ENCODE measurements at regions not wholly inside any gene's neighbourhood (a gene's known extent, or its start where the extent isn't known, plus 50 kb on each side); places are given as distances from the start of the nearest gene placed in this dataset.
"Not testable (repeated sequence)": the region's sequence is repeated elsewhere in the genome, so short reads cannot be mapped to it uniquely, and the experiment has no call there.

DNA sequence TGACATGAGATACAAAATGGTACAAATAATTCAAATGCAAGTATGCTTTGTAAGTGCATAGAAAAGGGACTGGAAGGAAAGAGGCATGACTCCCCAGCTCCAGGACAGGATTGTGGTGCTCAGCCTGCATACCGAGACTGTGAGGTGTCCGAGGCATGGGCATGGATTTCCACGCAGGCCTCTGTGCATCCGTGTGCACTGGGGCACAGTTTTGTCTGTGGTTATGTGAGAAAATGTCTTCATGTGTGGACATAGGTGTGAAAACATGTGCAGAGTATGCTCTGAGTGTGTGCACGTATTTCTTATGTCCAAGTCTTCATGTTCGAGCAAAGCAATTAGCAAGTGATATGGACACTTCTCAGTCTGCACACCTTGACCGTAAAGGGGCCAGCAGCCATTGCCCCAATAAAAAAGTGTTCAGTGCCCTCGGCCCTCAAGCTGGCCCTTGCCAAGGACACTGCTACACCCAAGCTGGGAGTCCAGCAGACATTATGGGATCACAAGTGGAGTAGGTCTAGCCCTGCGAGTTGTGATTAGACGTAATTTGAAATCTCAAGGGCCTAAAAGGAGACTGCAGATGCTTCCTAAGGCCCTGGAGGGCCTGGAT is 120.7 kb downstream of the CYP26B1 start:
- no TSS peak for BruUV-seq (replicated peaks)
- no peak for DNase-seq (ENCODE audit: low spot score)
- POLR2A ChIA-PET (ENCODE audit: low non-redundant PET): no interaction called here
- CTCF ChIA-PET: no interaction called here
- TF ChIP-seq, protein P1, sequence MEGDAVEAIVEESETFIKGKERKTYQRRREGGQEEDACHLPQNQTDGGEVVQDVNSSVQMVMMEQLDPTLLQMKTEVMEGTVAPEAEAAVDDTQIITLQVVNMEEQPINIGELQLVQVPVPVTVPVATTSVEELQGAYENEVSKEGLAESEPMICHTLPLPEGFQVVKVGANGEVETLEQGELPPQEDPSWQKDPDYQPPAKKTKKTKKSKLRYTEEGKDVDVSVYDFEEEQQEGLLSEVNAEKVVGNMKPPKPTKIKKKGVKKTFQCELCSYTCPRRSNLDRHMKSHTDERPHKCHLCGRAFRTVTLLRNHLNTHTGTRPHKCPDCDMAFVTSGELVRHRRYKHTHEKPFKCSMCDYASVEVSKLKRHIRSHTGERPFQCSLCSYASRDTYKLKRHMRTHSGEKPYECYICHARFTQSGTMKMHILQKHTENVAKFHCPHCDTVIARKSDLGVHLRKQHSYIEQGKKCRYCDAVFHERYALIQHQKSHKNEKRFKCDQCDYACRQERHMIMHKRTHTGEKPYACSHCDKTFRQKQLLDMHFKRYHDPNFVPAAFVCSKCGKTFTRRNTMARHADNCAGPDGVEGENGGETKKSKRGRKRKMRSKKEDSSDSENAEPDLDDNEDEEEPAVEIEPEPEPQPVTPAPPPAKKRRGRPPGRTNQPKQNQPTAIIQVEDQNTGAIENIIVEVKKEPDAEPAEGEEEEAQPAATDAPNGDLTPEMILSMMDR (conservative IDR thresholded peaks at IDR 0.05; ENCODE audit: low read depth, low read length): no peak
- TF ChIP-seq EZH2 (IDR thresholded peaks at IDR 0.05; ENCODE audit: borderline replicate concordance, low read depth, low read length, poor library complexity, severe bottlenecking): no peak
- Histone ChIP-seq H3K36me3 (ENCODE audit: insufficient read depth, low read length, poor library complexity, severe bottlenecking) (no peaks in the 10 kb centered on the region), H3K4me3 (ENCODE audit: low read depth, low read length, poor library complexity, severe bottlenecking) (no peak overlapping the region), H3K4me1 (ENCODE audit: insufficient read depth, low read length, poor library complexity, severe bottlenecking) (peaks cover 4% of the 10 kb centered on the region), H3K9me3 (ENCODE audit: low read depth, low read length, poor library complexity, severe bottlenecking) (no peaks in the 10 kb centered on the region), H3K27me3 (replicated peaks; ENCODE audit: insufficient read depth, low read depth, low read length, poor library complexity) (no peaks in the 10 kb centered on the region), H3K27ac (ENCODE audit: low read depth, low read length, poor library complexity, severe bottlenecking) (no peak overlapping the region)
- intact Hi-C loops (cut with micrococcal nuclease; ENCODE audit: unreplicated experiment): no loop called here

DNA sequence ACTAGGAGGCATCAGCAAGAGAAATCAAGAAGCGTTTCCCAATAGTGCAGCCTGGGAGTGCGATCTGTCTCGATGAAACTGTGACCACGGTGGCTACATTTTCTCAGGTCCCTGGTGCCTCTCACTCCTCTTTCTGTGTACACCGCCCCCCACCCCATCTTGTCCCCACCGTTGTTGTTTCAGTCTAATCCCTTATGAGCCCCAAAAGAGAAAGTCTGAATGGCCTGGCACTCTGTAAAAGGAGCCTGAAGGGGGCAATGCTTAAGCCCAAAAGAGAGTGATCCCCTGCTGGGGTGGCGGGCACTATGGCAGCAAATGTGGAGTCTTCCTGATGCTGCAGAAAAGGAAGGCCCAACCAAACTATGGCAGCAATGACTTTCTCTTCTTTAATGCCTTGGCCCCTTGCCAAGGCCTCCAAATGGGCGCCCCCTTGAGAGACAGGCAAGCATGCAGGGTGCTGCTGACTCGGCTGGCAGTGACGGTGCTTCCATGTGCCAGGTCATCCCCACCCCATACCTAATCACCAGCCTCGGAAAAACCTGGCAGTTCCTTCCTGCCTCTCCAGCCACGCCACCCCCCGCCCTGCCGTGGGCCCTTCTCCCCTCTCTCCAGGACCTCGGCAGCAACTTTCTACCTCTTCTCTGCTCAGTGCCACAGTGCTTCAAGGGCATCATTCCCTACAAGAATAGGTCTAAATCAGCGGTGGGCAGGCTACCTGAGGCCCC is 123.0 kb downstream of the CYP26B1 start:
- TF ChIP-seq, protein P1 (conservative IDR thresholded peaks at IDR 0.05; ENCODE audit: low read depth, low read length): no peak
- no peak for TF ChIP-seq EZH2 (IDR thresholded peaks at IDR 0.05; ENCODE audit: borderline replicate concordance, low read depth, low read length, poor library complexity, severe bottlenecking)
- H3K9me3 ChIP-seq (ENCODE audit: low read depth, low read length, poor library complexity, severe bottlenecking): no peaks in the 10 kb centered on the region
- H3K4me1 ChIP-seq (ENCODE audit: insufficient read depth, low read length, poor library complexity, severe bottlenecking): peaks cover 4% of the 10 kb centered on the region
- POLR2A ChIA-PET (ENCODE audit: low non-redundant PET): no interaction called here
- H3K36me3 ChIP-seq (ENCODE audit: insufficient read depth, low read length, poor library complexity, severe bottlenecking): no peaks in the 10 kb centered on the region
- intact Hi-C loops (cut with micrococcal nuclease; ENCODE audit: unreplicated experiment): no loop called here
- no peak overlapping the region for H3K4me3 ChIP-seq (ENCODE audit: low read depth, low read length, poor library complexity, severe bottlenecking)
- CTCF ChIA-PET: no interaction called here
- H3K27me3 ChIP-seq (replicated peaks; ENCODE audit: insufficient read depth, low read depth, low read length, poor library complexity): no peaks in the 10 kb centered on the region
- no TSS peak for BruUV-seq (replicated peaks)
- no peak overlapping the region for H3K27ac ChIP-seq (ENCODE audit: low read depth, low read length, poor library complexity, severe bottlenecking)
- peak; percentile 40 for DNase-seq (ENCODE audit: low spot score)

DNA sequence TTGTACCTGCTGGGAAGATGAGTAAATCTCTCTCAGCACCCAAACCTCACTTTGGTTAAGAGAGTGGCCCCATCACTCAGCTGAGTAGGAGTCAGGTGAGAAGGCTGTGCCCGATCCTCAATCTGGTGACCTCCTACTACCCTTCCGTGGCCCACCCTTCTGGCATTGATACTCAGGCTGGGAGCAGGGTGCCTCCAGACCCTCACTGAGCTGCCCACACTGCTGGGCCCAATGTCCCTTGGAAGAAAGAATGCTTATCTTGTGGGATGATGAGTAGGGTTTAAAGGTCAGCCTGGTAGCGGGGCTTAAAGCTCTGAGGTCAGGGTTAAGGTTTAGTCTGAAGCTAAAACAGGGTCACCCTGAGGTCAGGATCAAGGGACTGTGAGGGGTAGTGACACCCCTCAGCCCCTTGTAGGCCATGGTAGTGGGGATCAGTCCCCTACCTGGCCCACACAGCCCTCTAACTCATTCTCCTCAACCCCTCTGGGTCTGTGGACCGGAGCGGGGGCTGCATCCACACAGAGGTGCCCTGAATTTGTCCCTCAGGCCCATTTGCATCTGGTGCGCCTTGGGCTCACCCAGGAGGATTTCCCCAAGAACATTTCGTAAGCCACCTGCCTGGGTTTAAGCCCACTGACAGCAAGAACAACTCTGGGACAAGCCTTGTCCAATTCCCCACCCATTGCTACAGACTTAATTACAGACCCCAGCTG is 123.8 kb downstream of the CYP26B1 start:
- TF ChIP-seq, protein P1 (conservative IDR thresholded peaks at IDR 0.05; ENCODE audit: low read depth, low read length): no peak
- no peak for TF ChIP-seq EZH2 (IDR thresholded peaks at IDR 0.05; ENCODE audit: borderline replicate concordance, low read depth, low read length, poor library complexity, severe bottlenecking)
- H3K27me3 ChIP-seq (replicated peaks; ENCODE audit: insufficient read depth, low read depth, low read length, poor library complexity): no peaks in the 10 kb centered on the region
- H3K27ac ChIP-seq (ENCODE audit: low read depth, low read length, poor library complexity, severe bottlenecking): no peak overlapping the region
- peaks cover 4% of the 10 kb centered on the region for H3K4me1 ChIP-seq (ENCODE audit: insufficient read depth, low read length, poor library complexity, severe bottlenecking)
- no peak for DNase-seq (ENCODE audit: low spot score)
- ChIA-PET CTCF (interaction anchor here (0.6 kb wide), 1 partner anchor 100 kb away, joined by 3 read pairs; no protein-coding TSS in a partner anchor), POLR2A (ENCODE audit: low non-redundant PET) (no interaction called here)
- no peak overlapping the region for H3K4me3 ChIP-seq (ENCODE audit: low read depth, low read length, poor library complexity, severe bottlenecking)
- BruUV-seq (replicated peaks): no TSS peak
- intact Hi-C loops (cut with micrococcal nuclease; ENCODE audit: unreplicated experiment): no loop called here
- H3K9me3 ChIP-seq (ENCODE audit: low read depth, low read length, poor library complexity, severe bottlenecking): no peaks in the 10 kb centered on the region
- no peaks in the 10 kb centered on the region for H3K36me3 ChIP-seq (ENCODE audit: insufficient read depth, low read length, poor library complexity, severe bottlenecking)

DNA sequence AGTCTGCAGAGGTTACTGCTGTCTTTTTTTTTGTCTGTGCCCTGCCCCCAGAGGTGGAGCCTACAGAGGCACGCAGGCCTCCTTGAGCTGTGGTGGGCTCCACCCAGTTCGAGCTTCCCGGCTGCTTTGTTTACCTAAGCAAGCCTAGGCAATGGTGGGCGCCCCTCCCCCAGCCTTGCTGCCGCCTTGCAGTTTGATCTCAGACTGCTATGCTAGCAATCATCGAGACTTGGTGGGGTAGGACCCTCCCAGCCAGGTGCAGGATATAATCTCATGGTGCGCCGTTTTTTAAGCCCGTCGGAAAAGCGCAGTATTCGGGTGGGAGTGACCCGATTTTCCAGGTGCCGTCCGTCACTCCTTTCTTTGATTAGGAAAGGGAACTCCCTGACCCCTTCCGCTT is 126.3 kb downstream of the CYP26B1 start:
- H3K36me3 ChIP-seq (ENCODE audit: insufficient read depth, low read length, poor library complexity, severe bottlenecking); DNase-seq (ENCODE audit: low spot score); H3K9me3 ChIP-seq (ENCODE audit: low read depth, low read length, poor library complexity, severe bottlenecking); H3K4me1 ChIP-seq (ENCODE audit: insufficient read depth, low read length, poor library complexity, severe bottlenecking); BruUV-seq (replicated peaks); H3K27me3 ChIP-seq (replicated peaks; ENCODE audit: insufficient read depth, low read depth, low read length, poor library complexity); H3K4me3 ChIP-seq (ENCODE audit: low read depth, low read length, poor library complexity, severe bottlenecking); H3K27ac ChIP-seq (ENCODE audit: low read depth, low read length, poor library complexity, severe bottlenecking); CTCF ChIA-PET; intact Hi-C loops (cut with micrococcal nuclease; ENCODE audit: unreplicated experiment); POLR2A ChIA-PET (ENCODE audit: low non-redundant PET): not testable (repeated sequence)

All from A673 (cell line).